Kidney epithelial cell (primary cell): ENCODE measurements at regions not wholly inside any gene's neighbourhood (a gene's known extent, or its start where the extent isn't known, plus 50 kb on each side); places are given as distances from the start of the nearest gene placed in this dataset.

ENCODE experiments used
- DNase-seq: peaks from one replicate; pipeline ENCODE4 v3.0.0-alpha.2; 2010; ENCODE audit warnings: low read depth
- H3K27me3 ChIP-seq: 2 replicates; pipeline ENCODE4 v1.6.0; 2011; ENCODE audit warnings: low read length; ENCODE audit not compliant: control insufficient read depth, insufficient read depth
- H3K36me3 ChIP-seq: 2 replicates; pipeline ENCODE4 v1.5.1; 2011; ENCODE audit warnings: low read length; ENCODE audit not compliant: control insufficient read depth, insufficient read depth
- H3K4me3 ChIP-seq: 2 replicates; pipeline ENCODE4 v1.5.1; 2011; ENCODE audit warnings: low read depth, mild to moderate bottlenecking, control low read depth, low read length
- TF ChIP-seq, protein P1 (sequence below): IDR thresholded peaks from 2 replicates; pipeline ENCODE4 v1.5.1; 2011; ENCODE audit warnings: mild to moderate bottlenecking, moderate library complexity, low read length, control low read depth, inconsistent platforms; ENCODE audit not compliant: insufficient read depth, poor library complexity, severe bottlenecking

DNA sequence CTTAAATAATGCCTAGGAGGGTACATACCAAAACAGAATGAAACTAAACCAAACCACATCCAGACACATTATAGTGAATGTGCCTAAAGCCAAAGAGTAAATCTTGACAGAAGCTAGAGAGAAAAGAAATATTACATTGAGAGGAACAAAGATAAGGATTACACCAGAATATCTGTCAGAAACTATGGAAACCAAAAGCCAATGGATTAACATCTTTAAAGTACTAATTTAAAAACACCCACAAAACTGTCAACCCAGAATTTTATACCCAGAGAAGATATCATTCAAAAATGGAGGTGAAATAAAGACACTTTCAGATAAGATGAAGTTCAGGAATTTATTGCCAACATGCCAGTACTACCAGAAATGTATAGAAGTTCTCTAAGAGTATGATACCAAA lies 198.5 kb upstream of the ZEB2 start:
- TF ChIP-seq, protein P1, sequence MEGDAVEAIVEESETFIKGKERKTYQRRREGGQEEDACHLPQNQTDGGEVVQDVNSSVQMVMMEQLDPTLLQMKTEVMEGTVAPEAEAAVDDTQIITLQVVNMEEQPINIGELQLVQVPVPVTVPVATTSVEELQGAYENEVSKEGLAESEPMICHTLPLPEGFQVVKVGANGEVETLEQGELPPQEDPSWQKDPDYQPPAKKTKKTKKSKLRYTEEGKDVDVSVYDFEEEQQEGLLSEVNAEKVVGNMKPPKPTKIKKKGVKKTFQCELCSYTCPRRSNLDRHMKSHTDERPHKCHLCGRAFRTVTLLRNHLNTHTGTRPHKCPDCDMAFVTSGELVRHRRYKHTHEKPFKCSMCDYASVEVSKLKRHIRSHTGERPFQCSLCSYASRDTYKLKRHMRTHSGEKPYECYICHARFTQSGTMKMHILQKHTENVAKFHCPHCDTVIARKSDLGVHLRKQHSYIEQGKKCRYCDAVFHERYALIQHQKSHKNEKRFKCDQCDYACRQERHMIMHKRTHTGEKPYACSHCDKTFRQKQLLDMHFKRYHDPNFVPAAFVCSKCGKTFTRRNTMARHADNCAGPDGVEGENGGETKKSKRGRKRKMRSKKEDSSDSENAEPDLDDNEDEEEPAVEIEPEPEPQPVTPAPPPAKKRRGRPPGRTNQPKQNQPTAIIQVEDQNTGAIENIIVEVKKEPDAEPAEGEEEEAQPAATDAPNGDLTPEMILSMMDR: no peak
- DNase-seq: no peak
- Histone ChIP-seq H3K36me3 (no peaks in the 10 kb centered on the region), H3K4me3 (no peak overlapping the region), H3K27me3 (no peaks in the 10 kb centered on the region)

GRCh38 chr2:144715992-144716391 lies 196.1 kb upstream of the ZEB2 start:
- Histone ChIP-seq H3K27me3 (no peaks in the 10 kb centered on the region), H3K36me3 (no peaks in the 10 kb centered on the region), H3K4me3 (no peak overlapping the region)
- DNase-seq: no peak
- TF ChIP-seq, protein P1: no peak

GRCh38 chr2:144713410-144713809 lies 193.5 kb upstream of the ZEB2 start:
- no peak for DNase-seq
- no peaks in the 10 kb centered on the region for H3K27me3 ChIP-seq
- H3K36me3 ChIP-seq: no peaks in the 10 kb centered on the region
- TF ChIP-seq, protein P1: no peak
- no peak overlapping the region for H3K4me3 ChIP-seq

DNA sequence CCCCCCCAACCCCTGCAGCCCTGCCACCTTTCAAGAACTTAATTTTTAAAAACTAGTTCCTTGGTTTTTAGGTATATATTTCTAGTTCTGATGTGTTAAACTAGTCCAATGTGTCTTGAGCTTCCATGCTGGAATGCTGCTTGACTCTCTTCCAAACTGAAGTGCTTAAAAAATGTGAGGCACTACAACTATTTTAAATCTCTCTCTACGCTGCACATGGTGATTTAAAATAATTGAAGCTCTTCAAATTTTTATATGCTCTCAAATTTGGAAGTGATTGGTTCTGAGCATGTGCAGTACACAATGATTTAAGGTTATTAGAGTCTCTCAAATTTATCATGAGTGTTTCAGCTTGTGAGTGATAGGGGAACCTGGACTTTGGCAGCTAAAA lies 192.6 kb upstream of the ZEB2 start:
- TF ChIP-seq, protein P1: no peak
- no peak for DNase-seq
- Histone ChIP-seq H3K27me3 (no peaks in the 10 kb centered on the region), H3K4me3 (no peak overlapping the region), H3K36me3 (no peaks in the 10 kb centered on the region)

- Histone ChIP-seq H3K4me3 (no peak overlapping the region), H3K27me3 (no peaks in the 10 kb centered on the region), H3K36me3 (no peaks in the 10 kb centered on the region)
- no peak for DNase-seq
- TF ChIP-seq, protein P1: no peak
These were observed 192.0 kb upstream of the ZEB2 start for GRCh38 chr2:144711630-144712549.

GRCh38 chr2:144711084-144711483 lies 191.2 kb upstream of the ZEB2 start:
- Histone ChIP-seq H3K4me3 (no peak overlapping the region), H3K36me3 (no peaks in the 10 kb centered on the region), H3K27me3 (no peaks in the 10 kb centered on the region)
- TF ChIP-seq, protein P1: no peak
- no peak for DNase-seq
